ENCODE measurements at regions not wholly inside any gene's neighbourhood (a gene's known extent, or its start where the extent isn't known, plus 50 kb on each side); places are given as distances from the start of the nearest gene placed in this dataset.

DNA sequence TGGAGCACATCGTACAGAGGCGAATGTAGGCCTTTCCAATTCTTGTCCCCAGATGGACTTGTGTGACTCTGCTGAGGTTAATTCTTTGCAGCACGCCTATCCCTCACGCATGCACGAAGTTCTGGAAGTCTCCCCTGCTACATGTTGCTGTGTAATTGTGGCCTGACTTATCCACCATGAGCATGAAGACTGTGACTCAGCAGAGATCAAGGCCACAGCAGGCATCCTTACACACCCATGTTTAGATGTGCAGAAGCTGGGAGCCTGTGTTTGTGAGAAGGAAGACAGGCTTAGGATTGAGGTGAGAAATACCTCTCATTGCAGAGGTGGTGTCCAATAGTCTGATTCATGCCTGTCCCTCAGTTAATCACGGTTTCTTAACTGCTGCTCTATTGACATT lies 135.6 kb downstream of the ICE1 start:
- DNase-seq (ENCODE audit: low spot score) = no peak

- no peak for DNase-seq (ENCODE audit: low spot score)
Measured at GRCh38 chr5:5551499-5551898, 129.0 kb downstream of the ICE1 start.

DNA sequence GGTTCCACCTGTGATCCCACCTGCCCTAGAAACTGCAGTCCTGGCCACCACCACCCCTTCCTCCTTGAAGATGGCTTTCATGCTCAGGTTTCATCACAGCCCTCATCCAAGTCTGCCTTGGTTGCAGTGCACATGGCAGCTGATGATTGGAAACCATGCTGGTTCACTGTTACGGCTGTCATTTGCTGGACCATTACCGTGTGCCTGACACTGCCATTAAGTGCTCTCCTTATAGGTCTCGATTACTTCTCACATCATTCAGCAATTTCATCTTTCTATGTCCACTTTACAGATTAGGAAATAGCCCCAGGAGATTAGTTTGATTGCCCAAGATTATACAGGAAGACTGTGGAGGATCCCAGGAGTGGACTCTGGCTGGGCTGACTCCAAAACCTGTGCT lies 123.9 kb downstream of the ICE1 start:
- no peak for DNase-seq (ENCODE audit: low spot score)

- DNase-seq (ENCODE audit: low spot score) = no peak
Measured at GRCh38 chr5:5544094-5544663, 121.7 kb downstream of the ICE1 start.

DNA sequence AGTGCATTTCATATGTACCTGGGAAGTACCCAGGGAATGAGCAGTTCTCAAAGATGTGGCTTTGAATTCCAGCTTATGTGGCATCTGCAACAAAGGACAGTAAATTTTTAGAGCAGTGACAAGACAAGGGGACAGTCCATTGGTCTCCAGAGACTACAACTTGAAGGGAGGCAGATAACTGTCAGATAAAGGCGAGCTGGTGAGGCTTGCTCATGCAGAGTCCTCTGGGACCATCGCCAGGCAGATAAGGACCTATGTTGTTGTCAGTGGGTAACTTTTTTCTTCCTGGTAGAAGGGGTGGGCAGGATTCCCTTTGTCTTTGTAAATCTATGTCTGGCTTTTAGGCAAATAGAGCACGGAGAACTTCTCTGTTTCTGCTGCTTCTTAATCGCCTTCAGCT lies 120.2 kb downstream of the ICE1 start:
- no peak for DNase-seq (ENCODE audit: low spot score)

DNA sequence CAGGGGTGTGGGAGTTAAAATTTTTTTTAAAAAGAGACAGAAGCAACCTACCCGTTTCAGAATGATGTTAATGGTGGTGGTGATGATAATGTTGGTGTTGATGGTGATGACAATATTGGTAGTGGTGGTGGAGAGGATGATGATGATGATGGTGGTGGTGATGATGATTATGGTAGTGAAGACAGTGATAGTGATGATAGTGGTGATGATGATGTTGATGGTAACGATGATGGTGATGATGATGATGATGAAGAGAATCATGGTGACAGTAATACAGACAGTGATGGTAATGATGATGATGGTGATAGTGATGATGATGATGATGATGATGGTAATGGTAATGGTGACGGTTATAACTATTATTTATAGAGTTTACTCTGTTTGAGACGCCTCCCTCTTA lies 117.6 kb downstream of the ICE1 start:
- no peak for DNase-seq (ENCODE audit: low spot score)

All from cerebellar cortex (tissue), 1 donor.